WTC11 (cell line): ENCODE measurements at regions not wholly inside any gene's neighbourhood (a gene's known extent, or its start where the extent isn't known, plus 50 kb on each side); places are given as distances from the start of the nearest gene placed in this dataset.

Source experiments
- ATAC-seq: fragments of 200-7000 bp; cut with Tn5 transposase; 2 replicates; pipeline ENCODE4 v1.10.0; 2021; ENCODE audit warnings: mild to moderate bottlenecking, moderate library complexity
- CTCF ChIA-PET: fragments of 300-600 bp; sonication (Branson Sonifier 250); formaldehyde crosslinking; loops from one replicate; lab custom pipeline; 2021; ENCODE audit warnings: antibody characterized with exemption; lab: Charles Lee
- POLR2A ChIA-PET: fragments of 350-600 bp; sonication (Branson Sonifier 250); formaldehyde crosslinking; loops from one replicate; lab custom pipeline; 2021; ENCODE audit warnings: antibody characterized with exemption; lab: Charles Lee
- DNase-seq: peaks from one replicate; pipeline ENCODE4 v3.0.0; 2021; ENCODE audit warnings: low spot score
- H3K27ac Mint-ChIP-seq: 2 replicates; pipeline ENCODE4 v1.8.0; 2021; ENCODE audit warnings: mixed read lengths
- H3K27me3 Mint-ChIP-seq: 2 replicates; pipeline ENCODE4 v1.8.0; 2021; ENCODE audit warnings: low read depth, mild to moderate bottlenecking, moderate library complexity, mixed read lengths
- H3K36me3 Mint-ChIP-seq: 2 replicates; pipeline ENCODE4 v1.8.0; 2021; ENCODE audit warnings: mixed read lengths
- H3K4me1 Mint-ChIP-seq: 2 replicates; pipeline ENCODE4 v1.8.0; 2022; ENCODE audit warnings: mixed read lengths
- H3K4me3 Mint-ChIP-seq: 2 replicates; pipeline ENCODE4 v1.8.0; 2021; ENCODE audit warnings: mild to moderate bottlenecking, moderate library complexity, mixed read lengths
- H3K9me3 Mint-ChIP-seq: 2 replicates; pipeline ENCODE4 v1.8.0; 2021; ENCODE audit warnings: mixed read lengths
- ATF2 ChIP-seq: sonication (generic); formaldehyde crosslinking; IDR thresholded peaks from 2 replicates; pipeline ENCODE4 v1.8.1; 2022; ENCODE audit warnings: low read depth, missing genetic modification reagents, borderline replicate concordance
- CDX4 ChIP-seq: fragments of 250-450 bp; sonication (Bioruptor Pico); IDR thresholded peaks from 2 replicates; pipeline ENCODE4 v1.9.0; 2021; ENCODE audit warnings: moderate library complexity, mild to moderate bottlenecking, inconsistent platforms, borderline replicate concordance
- CREB1 ChIP-seq: sonication (generic); formaldehyde crosslinking; IDR thresholded peaks from 2 replicates; pipeline ENCODE4 v1.8.0; 2023; ENCODE audit warnings: mild to moderate bottlenecking, missing genetic modification reagents
- ELF4 ChIP-seq: sonication (generic); formaldehyde crosslinking; IDR thresholded peaks from 2 replicates; pipeline ENCODE4 v1.8.1; 2022; ENCODE audit warnings: low read depth, mild to moderate bottlenecking, moderate library complexity, missing genetic modification reagents
- FOXK1 ChIP-seq: sonication (generic); formaldehyde crosslinking; IDR thresholded peaks from 2 replicates; pipeline ENCODE4 v1.8.0; 2022; ENCODE audit warnings: mild to moderate bottlenecking, moderate library complexity, missing genetic modification reagents
- HMGA2 ChIP-seq: fragments of 250-450 bp; sonication (Bioruptor Pico); IDR thresholded peaks from 2 replicates; pipeline ENCODE4 v1.4.0; 2021; ENCODE audit warnings: mild to moderate bottlenecking, moderate library complexity
- IRF2 ChIP-seq: sonication (generic); formaldehyde crosslinking; IDR thresholded peaks from 2 replicates; pipeline ENCODE4 v1.8.0; 2022; ENCODE audit warnings: low read depth, missing genetic modification reagents, borderline replicate concordance
- MXD4 ChIP-seq: fragments of 250-450 bp; sonication (Bioruptor Pico); IDR thresholded peaks from 2 replicates; pipeline ENCODE4 v1.8.0; 2021; ENCODE audit warnings: mild to moderate bottlenecking, moderate library complexity, borderline replicate concordance
- NFATC4 ChIP-seq: fragments of 250-450 bp; sonication (Bioruptor Pico); IDR thresholded peaks from 2 replicates; pipeline ENCODE4 v1.9.0; 2021; ENCODE audit warnings: mild to moderate bottlenecking
- PRDM15 ChIP-seq: sonication (generic); formaldehyde crosslinking; IDR thresholded peaks from 2 replicates; pipeline ENCODE4 v1.8.0; 2022; ENCODE audit warnings: missing genetic modification reagents
- RELA ChIP-seq: sonication (generic); formaldehyde crosslinking; IDR thresholded peaks from 2 replicates; pipeline ENCODE4 v1.8.1; 2022; ENCODE audit warnings: missing genetic modification reagents, mild to moderate bottlenecking, borderline replicate concordance
- USF2 ChIP-seq: sonication (generic); formaldehyde crosslinking; IDR thresholded peaks from 2 replicates; pipeline ENCODE4 v1.8.1; 2023; ENCODE audit warnings: mild to moderate bottlenecking, missing genetic modification reagents, moderate library complexity
- ZNF121 ChIP-seq: sonication (generic); formaldehyde crosslinking; IDR thresholded peaks from 2 replicates; pipeline ENCODE4 v1.8.0; 2023; ENCODE audit warnings: missing genetic modification reagents
- ZNF281 ChIP-seq: sonication (generic); formaldehyde crosslinking; IDR thresholded peaks from 2 replicates; pipeline ENCODE4 v1.8.0; 2023; ENCODE audit warnings: mild to moderate bottlenecking, missing genetic modification reagents
- ZNF396 ChIP-seq: fragments of 250-450 bp; sonication (Bioruptor Pico); IDR thresholded peaks from 2 replicates; pipeline ENCODE4 v1.8.0; 2021; ENCODE audit warnings: mild to moderate bottlenecking, moderate library complexity, borderline replicate concordance
- ZNF416 ChIP-seq: fragments of 250-450 bp; sonication (Bioruptor Pico); IDR thresholded peaks from 2 replicates; pipeline ENCODE4 v1.9.0; 2021; ENCODE audit warnings: mild to moderate bottlenecking, inconsistent platforms
- ZNF425 ChIP-seq: fragments of 250-450 bp; sonication (Bioruptor Pico); conservative IDR thresholded peaks from 2 replicates; pipeline ENCODE4 v1.9.0; 2021; ENCODE audit warnings: mild to moderate bottlenecking

GRCh38 chr18:55136864-55137263 is 177.6 kb upstream of the CCDC68 start (continued):
- no peak for TF ChIP-seq CREB1 (CRISPR knock-in tag)
- TF ChIP-seq NFATC4 (CRISPR knock-in tag) = no peak
- TF ChIP-seq ELF4 (CRISPR knock-in tag) = no peak
- TF ChIP-seq ZNF281 = no peak
- no peak for TF ChIP-seq FOXK1 (CRISPR knock-in tag)
- TF ChIP-seq ZNF416 (CRISPR knock-in tag) = no peak
- no peak for TF ChIP-seq RELA
- TF ChIP-seq CDX4 (CRISPR knock-in tag) = no peak

- Mint-ChIP-seq H3K36me3 (no peaks in the 10 kb centered on the region), H3K27me3 (no peaks in the 10 kb centered on the region), H3K9me3 (no peaks in the 10 kb centered on the region), H3K27ac (no peak overlapping the region), H3K4me1 (0 out of 2 replicates have a peak, but pooled peaks cover 5% of the 10 kb centered on the region), H3K4me3 (no peak overlapping the region)
- ChIA-PET POLR2A (no interaction called here), CTCF (no interaction called here)
- no peak for TF ChIP-seq ZNF121 (CRISPR knock-in tag)
- TF ChIP-seq RELA = no peak
- TF ChIP-seq ZNF425 (CRISPR knock-in tag) = no peak
- no peak for TF ChIP-seq MXD4 (CRISPR knock-in tag)
- no peak for TF ChIP-seq IRF2
- TF ChIP-seq USF2 (CRISPR knock-in tag) = no peak
- no peak for TF ChIP-seq FOXK1 (CRISPR knock-in tag)
- no peak for TF ChIP-seq ATF2 (CRISPR knock-in tag)
- no peak for TF ChIP-seq HMGA2 (CRISPR knock-in tag)
- TF ChIP-seq PRDM15 = no peak
- no peak for TF ChIP-seq ZNF396 (CRISPR knock-in tag)
- TF ChIP-seq CDX4 (CRISPR knock-in tag) = no peak
- ATAC-seq (no peak), DNase-seq (no peak)
Measured at GRCh38 chr18:55136258-55136657, 177.0 kb upstream of the CCDC68 start.
